ENCODE measurements at regions not wholly inside any gene's neighbourhood (a gene's known extent, or its start where the extent isn't known, plus 50 kb on each side); places are given as distances from the start of the nearest gene placed in this dataset.

DNA sequence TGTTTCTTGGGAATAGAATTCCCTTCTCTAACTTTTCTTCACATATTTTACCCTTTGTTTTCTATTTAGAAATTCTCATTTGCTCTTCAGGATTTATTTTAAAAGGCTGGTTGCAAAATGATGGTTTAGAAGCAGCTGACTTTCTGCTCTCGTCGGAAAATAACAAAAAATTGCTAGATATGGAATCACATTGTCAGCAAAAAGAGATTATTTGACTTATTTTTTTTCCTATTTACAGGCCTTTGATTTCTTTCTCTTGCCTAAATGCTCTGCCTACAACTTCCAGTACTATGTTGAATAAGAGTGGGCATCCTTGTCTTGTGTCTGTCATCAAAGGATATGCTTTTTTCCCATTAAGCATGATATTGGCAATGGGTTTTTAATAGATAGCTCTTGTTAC is 1619.1 kb upstream of the ACO1 start:
- Histone ChIP-seq H3K56ac (ENCODE audit: insufficient read length, low read depth, low read length) (no peak overlapping the region), H4K20me1 (ENCODE audit: control insufficient read depth, insufficient read depth, insufficient read length) (no peaks in the 10 kb centered on the region), H3K18ac (ENCODE audit: insufficient read length, low read depth, low read length) (no peak overlapping the region), H2AFZ (ENCODE audit: low read length) (no peak overlapping the region), H3K4me2 (ENCODE audit: insufficient read depth, insufficient read length, low read length) (no peak overlapping the region), H3K79me2 (ENCODE audit: insufficient read depth, low read length) (no peaks in the 10 kb centered on the region), H3T11ph (ENCODE audit: low read length) (no peak overlapping the region), H3K27me3 (ENCODE audit: insufficient read depth, low read length) (no peaks in the 10 kb centered on the region), H2BK120ac (ENCODE audit: low read depth, low read length, poor library complexity, severe bottlenecking) (no peak overlapping the region), H3K23me2 (ENCODE audit: insufficient read length, low read depth, low read length, poor library complexity, severe bottlenecking) (no peaks in the 10 kb centered on the region), H4K5ac (ENCODE audit: insufficient read length, low read depth, low read length) (no peak overlapping the region), H3K23ac (ENCODE audit: insufficient read length, low read depth, low read length) (no peak overlapping the region), H2BK15ac (ENCODE audit: low read depth, low read length) (no peak overlapping the region), H4K8ac (replicated peaks; ENCODE audit: insufficient read length, low read depth, low read length) (no peak overlapping the region), H2BK20ac (ENCODE audit: low read depth, low read length, poor library complexity, severe bottlenecking) (no peak overlapping the region), H3K14ac (ENCODE audit: insufficient read depth, low read length) (no peak overlapping the region), H3K79me1 (ENCODE audit: insufficient read depth, low read depth, low read length, poor library complexity, severe bottlenecking) (no peaks in the 10 kb centered on the region), H3K9me3 (ENCODE audit: control insufficient read depth, low read depth, low read length) (no peaks in the 10 kb centered on the region), H3K4me1 (ENCODE audit: insufficient read depth, low read length) (no peaks in the 10 kb centered on the region), H4K91ac (ENCODE audit: insufficient read length, low read depth, low read length) (no peak overlapping the region), H3K27ac (ENCODE audit: insufficient read length, low read depth, low read length) (no peak overlapping the region), H2BK5ac (ENCODE audit: insufficient read length, low read length) (no peak overlapping the region), H2AK5ac (ENCODE audit: insufficient read length, low read length) (no peak overlapping the region), H2BK12ac (ENCODE audit: insufficient read length, low read depth, low read length) (no peak overlapping the region), H3K4ac (ENCODE audit: low read depth, low read length) (no peak overlapping the region), H3K9ac (ENCODE audit: extremely low read depth, insufficient read length, low read length) (no peak overlapping the region)
- H3K4me1 Mint-ChIP-seq = peaks cover 12% of the 10 kb centered on the region in 2 experiments
- H3K9me3 Mint-ChIP-seq = no peaks in the 10 kb centered on the region; a peak in 1 of 5 replicates
- no peak overlapping the region for H3K27ac Mint-ChIP-seq
- no peak for DNase-seq
- H3K4me3 Mint-ChIP-seq = no peak overlapping the region
- TF ChIP-seq, protein P1, sequence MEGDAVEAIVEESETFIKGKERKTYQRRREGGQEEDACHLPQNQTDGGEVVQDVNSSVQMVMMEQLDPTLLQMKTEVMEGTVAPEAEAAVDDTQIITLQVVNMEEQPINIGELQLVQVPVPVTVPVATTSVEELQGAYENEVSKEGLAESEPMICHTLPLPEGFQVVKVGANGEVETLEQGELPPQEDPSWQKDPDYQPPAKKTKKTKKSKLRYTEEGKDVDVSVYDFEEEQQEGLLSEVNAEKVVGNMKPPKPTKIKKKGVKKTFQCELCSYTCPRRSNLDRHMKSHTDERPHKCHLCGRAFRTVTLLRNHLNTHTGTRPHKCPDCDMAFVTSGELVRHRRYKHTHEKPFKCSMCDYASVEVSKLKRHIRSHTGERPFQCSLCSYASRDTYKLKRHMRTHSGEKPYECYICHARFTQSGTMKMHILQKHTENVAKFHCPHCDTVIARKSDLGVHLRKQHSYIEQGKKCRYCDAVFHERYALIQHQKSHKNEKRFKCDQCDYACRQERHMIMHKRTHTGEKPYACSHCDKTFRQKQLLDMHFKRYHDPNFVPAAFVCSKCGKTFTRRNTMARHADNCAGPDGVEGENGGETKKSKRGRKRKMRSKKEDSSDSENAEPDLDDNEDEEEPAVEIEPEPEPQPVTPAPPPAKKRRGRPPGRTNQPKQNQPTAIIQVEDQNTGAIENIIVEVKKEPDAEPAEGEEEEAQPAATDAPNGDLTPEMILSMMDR (conservative IDR thresholded peaks at IDR 0.05) = no peak
- H3K27me3 Mint-ChIP-seq (ENCODE audit: low read depth) = no peaks in the 10 kb centered on the region
- WGBS (ENCODE audit: extremely low coverage, insufficient read length, low lambda C conversion rate) = no CpG with 5 or more reads among the region's 2 CpGs
- peaks cover 0 to 4% (median 4%) of the 10 kb centered on the region in 3 experiments; a peak in 2 of 7 replicates for H3K36me3 Mint-ChIP-seq (ENCODE audit: insufficient read depth in 1 of 3, low read depth in 3 of 3)

Data from H9 (cell line).